Progenitor cell of endocrine pancreas (in vitro differentiated cells): ENCODE measurements at regions not wholly inside any gene's neighbourhood (a gene's known extent, or its start where the extent isn't known, plus 50 kb on each side); places are given as distances from the start of the nearest gene placed in this dataset.

Experiments
- DNase-seq: peaks from one replicate; pipeline ENCODE4 v3.0.0; 2021; ENCODE audit warnings: low spot score; ENCODE audit not compliant: unreplicated experiment
- H3K27ac Mint-ChIP-seq: 2 replicates; pipeline ENCODE4 v1.8.0; 2021; ENCODE audit warnings: mild to moderate bottlenecking, moderate library complexity, mixed read lengths
- H3K27me3 Mint-ChIP-seq: 2 replicates; pipeline ENCODE4 v1.8.0; 2021; ENCODE audit warnings: mixed read lengths
- H3K36me3 Mint-ChIP-seq: 2 replicates; pipeline ENCODE4 v1.8.0; 2022; ENCODE audit warnings: mixed read lengths; ENCODE audit not compliant: insufficient read depth
- H3K4me1 Mint-ChIP-seq: 2 replicates; pipeline ENCODE4 v1.8.0; 2021; ENCODE audit warnings: low read depth, mixed read lengths
- H3K4me3 Mint-ChIP-seq: 2 replicates; pipeline ENCODE4 v1.8.0; 2021; ENCODE audit warnings: low read depth, mild to moderate bottlenecking, moderate library complexity, mixed read lengths
- H3K9me3 Mint-ChIP-seq: 2 replicates; pipeline ENCODE4 v1.8.0; 2021; ENCODE audit warnings: low read depth, mixed read lengths
- CTCF ChIP-seq: fragments of 200-600 bp; sonication (generic); IDR thresholded peaks from one replicate; pipeline ENCODE4 v1.5.0; 2021; ENCODE audit warnings: antibody characterized with exemption, mild to moderate bottlenecking; ENCODE audit not compliant: unreplicated experiment

- no peaks in the 10 kb centered on the region for H3K27me3 Mint-ChIP-seq
- H3K27ac Mint-ChIP-seq, result no peak overlapping the region
- H3K4me1 Mint-ChIP-seq, result peaks cover 6% of the 10 kb centered on the region
- no peaks in the 10 kb centered on the region for H3K9me3 Mint-ChIP-seq
- no peaks in the 10 kb centered on the region for H3K36me3 Mint-ChIP-seq
- DNase-seq, result no peak
- TF ChIP-seq CTCF, result no peak
- H3K4me3 Mint-ChIP-seq, result no peak overlapping the region
These were observed 337.3 kb upstream of the NT5E start for GRCh38 chr6:85112540-85112939.

GRCh38 chr6:85111481-85112011, 338.3 kb upstream of the NT5E start:
- TF ChIP-seq CTCF, result no peak
- H3K27ac Mint-ChIP-seq, result no peak overlapping the region
- H3K4me1 Mint-ChIP-seq, result peaks cover 6% of the 10 kb centered on the region
- no peak overlapping the region for H3K4me3 Mint-ChIP-seq
- H3K27me3 Mint-ChIP-seq, result no peaks in the 10 kb centered on the region
- no peaks in the 10 kb centered on the region for H3K36me3 Mint-ChIP-seq
- no peaks in the 10 kb centered on the region for H3K9me3 Mint-ChIP-seq
- DNase-seq, result no peak

- Mint-ChIP-seq H3K9me3 (no peaks in the 10 kb centered on the region), H3K27ac (no peak overlapping the region), H3K4me3 (no peak overlapping the region), H3K27me3 (no peaks in the 10 kb centered on the region), H3K4me1 (no peaks in the 10 kb centered on the region), H3K36me3 (no peaks in the 10 kb centered on the region)
- TF ChIP-seq CTCF, result no peak
- DNase-seq, result no peak
These were observed 338.9 kb upstream of the NT5E start for GRCh38 chr6:85110943-85111342.

GRCh38 chr6:85107701-85108100, 342.2 kb upstream of the NT5E start:
- H3K9me3 Mint-ChIP-seq, result peaks cover 2% of the 10 kb centered on the region
- H3K4me1 Mint-ChIP-seq, result no peaks in the 10 kb centered on the region
- no peaks in the 10 kb centered on the region for H3K27me3 Mint-ChIP-seq
- no peak overlapping the region for H3K27ac Mint-ChIP-seq
- H3K4me3 Mint-ChIP-seq, result no peak overlapping the region
- TF ChIP-seq CTCF, result no peak
- no peak for DNase-seq
- no peaks in the 10 kb centered on the region for H3K36me3 Mint-ChIP-seq

GRCh38 chr6:85096976-85097375, 332.6 kb upstream of the TBX18 start:
- H3K27ac Mint-ChIP-seq, result no peak overlapping the region
- no peaks in the 10 kb centered on the region for H3K36me3 Mint-ChIP-seq
- H3K9me3 Mint-ChIP-seq, result peaks cover 29% of the 10 kb centered on the region
- no peaks in the 10 kb centered on the region for H3K27me3 Mint-ChIP-seq
- H3K4me1 Mint-ChIP-seq, result no peaks in the 10 kb centered on the region
- no peak overlapping the region for H3K4me3 Mint-ChIP-seq
- no peak for DNase-seq
- no peak for TF ChIP-seq CTCF
